ENCODE measurements at regions not wholly inside any gene's neighbourhood (a gene's known extent, or its start where the extent isn't known, plus 50 kb on each side); places are given as distances from the start of the nearest gene placed in this dataset.
A peak's percentile ranks its signal among the peaks of the same experiment; 100 is the strongest.

DNA sequence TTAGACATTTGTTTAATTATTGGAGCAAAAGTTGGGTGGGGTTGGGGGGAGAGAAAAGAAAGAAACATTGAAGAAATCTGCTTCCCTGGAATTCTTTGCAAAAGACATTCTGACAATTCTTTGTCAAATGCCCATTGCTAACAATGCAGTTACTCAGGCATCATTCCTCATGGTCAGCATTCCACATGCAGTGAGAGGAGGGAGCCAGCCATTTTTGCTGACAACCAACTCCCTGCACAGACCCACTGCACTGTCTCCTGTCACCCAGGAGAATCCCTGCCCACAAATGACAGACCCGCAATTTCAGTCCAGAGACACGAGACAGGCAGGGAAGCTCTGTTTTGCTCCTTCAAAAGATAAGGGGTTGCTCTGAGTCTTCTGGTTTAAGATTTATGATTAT lies 985.1 kb upstream of the SLIT2 start:
- no peak for DNase-seq (ENCODE audit: low read depth)
- no peak overlapping the region for H3K4me3 ChIP-seq (ENCODE audit: low read length)
- TF ChIP-seq, protein P1, sequence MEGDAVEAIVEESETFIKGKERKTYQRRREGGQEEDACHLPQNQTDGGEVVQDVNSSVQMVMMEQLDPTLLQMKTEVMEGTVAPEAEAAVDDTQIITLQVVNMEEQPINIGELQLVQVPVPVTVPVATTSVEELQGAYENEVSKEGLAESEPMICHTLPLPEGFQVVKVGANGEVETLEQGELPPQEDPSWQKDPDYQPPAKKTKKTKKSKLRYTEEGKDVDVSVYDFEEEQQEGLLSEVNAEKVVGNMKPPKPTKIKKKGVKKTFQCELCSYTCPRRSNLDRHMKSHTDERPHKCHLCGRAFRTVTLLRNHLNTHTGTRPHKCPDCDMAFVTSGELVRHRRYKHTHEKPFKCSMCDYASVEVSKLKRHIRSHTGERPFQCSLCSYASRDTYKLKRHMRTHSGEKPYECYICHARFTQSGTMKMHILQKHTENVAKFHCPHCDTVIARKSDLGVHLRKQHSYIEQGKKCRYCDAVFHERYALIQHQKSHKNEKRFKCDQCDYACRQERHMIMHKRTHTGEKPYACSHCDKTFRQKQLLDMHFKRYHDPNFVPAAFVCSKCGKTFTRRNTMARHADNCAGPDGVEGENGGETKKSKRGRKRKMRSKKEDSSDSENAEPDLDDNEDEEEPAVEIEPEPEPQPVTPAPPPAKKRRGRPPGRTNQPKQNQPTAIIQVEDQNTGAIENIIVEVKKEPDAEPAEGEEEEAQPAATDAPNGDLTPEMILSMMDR (IDR thresholded peaks at IDR 0.05; ENCODE audit: insufficient read depth, low read depth, low read length, missing control alignments): no peak

DNA sequence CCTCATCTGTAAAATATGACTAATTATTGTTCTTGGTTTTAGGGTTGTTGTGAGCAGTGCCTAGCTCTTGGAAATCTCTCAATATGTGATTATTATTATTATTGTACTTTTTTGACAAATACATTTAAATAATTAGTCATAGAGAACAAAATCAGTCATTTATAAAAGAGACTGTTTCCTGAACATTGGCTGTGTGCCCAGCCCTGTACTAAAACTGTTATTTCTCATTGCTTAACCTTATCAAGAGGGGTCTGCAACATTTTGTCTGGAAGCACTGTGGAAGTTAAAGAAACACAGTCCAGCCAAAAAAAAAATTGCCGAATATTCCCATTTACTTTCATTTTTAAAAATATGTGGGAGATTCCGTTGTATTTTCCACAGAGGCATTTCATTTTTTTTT lies 989.2 kb upstream of the SLIT2 start:
- H3K4me3 ChIP-seq (ENCODE audit: low read length): no peak overlapping the region
- TF ChIP-seq, protein P1 (IDR thresholded peaks at IDR 0.05; ENCODE audit: insufficient read depth, low read depth, low read length, missing control alignments): no peak
- DNase-seq (ENCODE audit: low read depth): no peak

DNA sequence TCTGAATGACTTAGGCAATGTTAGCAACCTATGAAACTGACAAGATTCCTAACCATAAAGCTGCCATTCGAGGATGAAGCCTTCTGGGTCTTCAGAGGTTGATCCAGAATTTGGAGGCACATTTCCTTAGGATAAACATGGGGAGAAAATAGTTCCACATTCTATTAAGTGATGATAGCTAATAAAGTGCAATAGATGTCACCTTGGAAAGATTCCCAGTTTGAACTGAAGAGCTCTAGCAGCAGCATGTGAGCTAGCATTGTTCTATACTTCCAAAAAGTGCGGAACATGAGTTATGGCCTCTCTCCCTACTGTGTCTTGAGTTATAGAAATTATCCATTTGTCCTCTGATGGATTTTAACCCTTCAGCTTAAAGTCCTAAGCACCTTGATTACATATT lies 991.4 kb upstream of the SLIT2 start:
- H3K4me3 ChIP-seq (ENCODE audit: low read length): no peak overlapping the region
- TF ChIP-seq, protein P1 (IDR thresholded peaks at IDR 0.05; ENCODE audit: insufficient read depth, low read depth, low read length, missing control alignments): no peak
- DNase-seq (ENCODE audit: low read depth): no peak

DNA sequence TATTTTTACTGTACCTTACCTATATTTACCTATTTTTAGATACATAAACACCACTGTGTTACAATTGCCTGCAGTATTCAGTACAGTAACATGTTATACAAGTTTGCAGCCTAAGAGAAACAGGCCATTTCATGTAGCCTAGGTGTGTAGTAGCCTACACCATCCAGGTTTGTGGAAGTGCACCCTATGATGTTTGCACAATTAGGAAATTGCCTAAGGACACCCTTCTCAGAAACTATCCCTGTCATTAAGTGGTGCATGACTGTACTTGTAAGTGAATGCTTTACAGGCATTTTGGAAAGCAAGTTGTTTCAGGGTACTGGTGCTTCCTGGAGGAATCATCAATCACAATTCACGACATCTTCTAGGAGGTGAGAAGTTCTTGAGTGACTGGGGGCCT lies 991.8 kb upstream of the SLIT2 start:
- H3K4me3 ChIP-seq (ENCODE audit: low read length): no peak overlapping the region
- DNase-seq (ENCODE audit: low read depth): peak; percentile 89
- TF ChIP-seq, protein P1 (IDR thresholded peaks at IDR 0.05; ENCODE audit: insufficient read depth, low read depth, low read length, missing control alignments): no peak

DNA sequence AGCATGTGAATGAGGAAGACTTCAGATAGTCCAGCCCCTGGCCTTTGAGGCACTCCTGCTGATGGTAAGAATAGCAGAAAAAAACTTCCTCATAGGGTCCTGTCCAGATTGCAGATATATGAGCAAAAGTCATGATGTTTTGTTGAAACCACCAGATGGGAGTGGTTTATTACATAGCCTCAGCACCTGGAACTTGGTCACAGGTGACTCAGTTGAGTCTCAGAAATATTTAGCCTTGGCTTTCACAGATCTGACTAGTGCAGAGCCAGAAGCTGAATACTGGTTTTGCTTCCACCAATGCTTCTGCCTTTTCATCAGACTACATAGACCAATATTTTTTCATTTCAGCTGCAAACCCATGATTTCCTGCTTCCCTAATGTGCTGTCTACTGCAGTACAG lies 994.9 kb upstream of the SLIT2 start:
- no peak overlapping the region for H3K4me3 ChIP-seq (ENCODE audit: low read length)
- TF ChIP-seq, protein P1 (IDR thresholded peaks at IDR 0.05; ENCODE audit: insufficient read depth, low read depth, low read length, missing control alignments): no peak
- peak; percentile 75 for DNase-seq (ENCODE audit: low read depth)

DNA sequence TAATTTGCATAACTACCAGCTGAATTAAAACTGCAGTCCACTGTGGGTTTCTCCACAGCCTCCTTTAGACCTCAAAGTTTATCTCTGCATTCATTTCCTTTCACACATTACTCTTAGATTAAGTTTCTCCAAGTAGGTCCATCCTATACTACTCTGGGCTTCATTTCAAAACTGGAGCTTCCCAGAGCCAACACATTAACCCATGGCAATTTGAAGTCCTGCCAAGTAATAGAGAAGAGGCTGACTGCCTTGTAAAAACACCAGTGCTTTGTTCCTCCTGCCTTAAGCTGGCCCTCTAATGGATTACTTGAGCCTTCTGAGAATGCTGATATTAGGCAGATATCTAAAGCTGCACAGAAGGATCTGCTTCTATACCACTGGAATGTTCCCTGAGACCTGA lies 997.2 kb upstream of the SLIT2 start:
- no peak overlapping the region for H3K4me3 ChIP-seq (ENCODE audit: low read length)
- TF ChIP-seq, protein P1 (IDR thresholded peaks at IDR 0.05; ENCODE audit: insufficient read depth, low read depth, low read length, missing control alignments): no peak
- no peak for DNase-seq (ENCODE audit: low read depth)

DNA sequence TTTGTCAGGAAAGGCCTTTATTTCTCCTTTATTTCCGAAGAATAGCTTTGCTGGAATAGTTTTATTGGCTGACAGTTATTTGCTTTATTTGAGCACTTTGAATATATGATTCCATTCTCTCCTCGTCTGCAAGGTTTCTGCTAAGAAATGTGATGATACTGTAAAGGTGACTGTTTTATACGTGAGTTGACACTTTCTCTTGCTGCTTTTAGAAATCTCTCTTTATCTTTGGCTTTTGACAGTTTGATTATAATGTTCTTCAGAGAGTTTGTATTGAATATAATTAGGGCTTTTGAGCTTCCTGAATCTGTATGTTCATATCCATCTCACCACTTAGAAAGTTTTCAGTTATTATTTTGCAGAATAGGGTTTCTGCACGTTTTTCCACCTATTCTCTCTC lies 1003.7 kb upstream of the SLIT2 start:
- H3K4me3 ChIP-seq (ENCODE audit: low read length): no peak overlapping the region
- DNase-seq (ENCODE audit: low read depth): no peak
- TF ChIP-seq, protein P1 (IDR thresholded peaks at IDR 0.05; ENCODE audit: insufficient read depth, low read depth, low read length, missing control alignments): no peak
